Neural progenitor cell (in vitro differentiated cells): ENCODE measurements at regions not wholly inside any gene's neighbourhood (a gene's known extent, or its start where the extent isn't known, plus 50 kb on each side); places are given as distances from the start of the nearest gene placed in this dataset.

Source experiments
- EZH2 ChIP-seq: fragments of 200-600 bp; sonication (generic); IDR thresholded peaks from 2 replicates; pipeline ENCODE4 v1.6.1; 2017; ENCODE audit warnings: antibody characterized with exemption, mild to moderate bottlenecking, moderate library complexity
- TF ChIP-seq, protein P1 (sequence below): fragments of 200-600 bp; sonication (generic); IDR thresholded peaks from 2 replicates; pipeline ENCODE4 v1.5.1; 2017; ENCODE audit warnings: antibody characterized with exemption, mild to moderate bottlenecking

- TF ChIP-seq, protein P1, sequence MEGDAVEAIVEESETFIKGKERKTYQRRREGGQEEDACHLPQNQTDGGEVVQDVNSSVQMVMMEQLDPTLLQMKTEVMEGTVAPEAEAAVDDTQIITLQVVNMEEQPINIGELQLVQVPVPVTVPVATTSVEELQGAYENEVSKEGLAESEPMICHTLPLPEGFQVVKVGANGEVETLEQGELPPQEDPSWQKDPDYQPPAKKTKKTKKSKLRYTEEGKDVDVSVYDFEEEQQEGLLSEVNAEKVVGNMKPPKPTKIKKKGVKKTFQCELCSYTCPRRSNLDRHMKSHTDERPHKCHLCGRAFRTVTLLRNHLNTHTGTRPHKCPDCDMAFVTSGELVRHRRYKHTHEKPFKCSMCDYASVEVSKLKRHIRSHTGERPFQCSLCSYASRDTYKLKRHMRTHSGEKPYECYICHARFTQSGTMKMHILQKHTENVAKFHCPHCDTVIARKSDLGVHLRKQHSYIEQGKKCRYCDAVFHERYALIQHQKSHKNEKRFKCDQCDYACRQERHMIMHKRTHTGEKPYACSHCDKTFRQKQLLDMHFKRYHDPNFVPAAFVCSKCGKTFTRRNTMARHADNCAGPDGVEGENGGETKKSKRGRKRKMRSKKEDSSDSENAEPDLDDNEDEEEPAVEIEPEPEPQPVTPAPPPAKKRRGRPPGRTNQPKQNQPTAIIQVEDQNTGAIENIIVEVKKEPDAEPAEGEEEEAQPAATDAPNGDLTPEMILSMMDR, result no peak
- TF ChIP-seq EZH2, result no peak
Measured at GRCh38 chr16:48978501-48978900, 303.1 kb downstream of the CBLN1 start.
